Gastroesophageal sphincter (tissue), 2 donors: ENCODE measurements at regions not wholly inside any gene's neighbourhood (a gene's known extent, or its start where the extent isn't known, plus 50 kb on each side); places are given as distances from the start of the nearest gene placed in this dataset.

Experiments used
- EP300 ChIP-seq: sonication (generic); formaldehyde crosslinking; IDR thresholded peaks from one replicate; pipeline ENCODE4 v1.6.1; 2017; ENCODE audit warnings: antibody characterized with exemption, mild to moderate bottlenecking
- POLR2AphosphoS5 ChIP-seq: sonication (generic); formaldehyde crosslinking; IDR thresholded peaks from one replicate; pipeline ENCODE4 v1.6.1; 2017; ENCODE audit warnings: antibody characterized with exemption

GRCh38 chrX:3428792-3429191, 82.3 kb upstream of the MXRA5 start:
- TF ChIP-seq POLR2AphosphoS5: no peak
- TF ChIP-seq EP300: no peak
